ENCODE measurements at regions not wholly inside any gene's neighbourhood (a gene's known extent, or its start where the extent isn't known, plus 50 kb on each side); places are given as distances from the start of the nearest gene placed in this dataset.

DNA sequence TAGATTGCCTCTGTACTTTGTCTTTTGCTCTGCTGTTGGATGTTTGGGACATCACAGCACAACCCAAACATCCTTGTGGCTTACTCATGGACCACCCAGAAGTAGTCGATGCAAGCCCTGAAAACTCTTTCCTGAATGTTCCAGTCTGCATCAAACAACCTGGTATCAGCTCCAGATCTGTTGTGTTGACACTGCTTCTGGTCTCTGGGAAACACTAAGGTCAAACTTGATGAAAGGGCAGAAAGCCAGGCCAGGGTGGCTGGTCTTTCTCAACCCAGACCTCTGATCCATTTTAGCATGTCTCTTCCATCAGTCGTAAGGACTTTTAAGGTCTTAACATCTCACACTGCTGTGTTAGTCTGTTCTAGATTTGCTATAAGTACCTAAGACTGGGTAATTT is 265.7 kb downstream of the ZNF536 start:
- no peaks in the 10 kb centered on the region for H3K4me1 ChIP-seq (ENCODE audit: control insufficient read depth, insufficient read depth, low read length)
- CTCF ChIA-PET = no interaction called here
- no peak overlapping the region for H3K4me3 ChIP-seq (ENCODE audit: low read depth in 2 of 2, low read length in 2 of 2)
- intact Hi-C loops (cut with micrococcal nuclease; ENCODE audit: unreplicated experiment) = no loop called here
- no peak for TF ChIP-seq TCF7L2 (IDR thresholded peaks at IDR 0.05; ENCODE audit: low read depth, low read length)
- TF ChIP-seq, protein P1, sequence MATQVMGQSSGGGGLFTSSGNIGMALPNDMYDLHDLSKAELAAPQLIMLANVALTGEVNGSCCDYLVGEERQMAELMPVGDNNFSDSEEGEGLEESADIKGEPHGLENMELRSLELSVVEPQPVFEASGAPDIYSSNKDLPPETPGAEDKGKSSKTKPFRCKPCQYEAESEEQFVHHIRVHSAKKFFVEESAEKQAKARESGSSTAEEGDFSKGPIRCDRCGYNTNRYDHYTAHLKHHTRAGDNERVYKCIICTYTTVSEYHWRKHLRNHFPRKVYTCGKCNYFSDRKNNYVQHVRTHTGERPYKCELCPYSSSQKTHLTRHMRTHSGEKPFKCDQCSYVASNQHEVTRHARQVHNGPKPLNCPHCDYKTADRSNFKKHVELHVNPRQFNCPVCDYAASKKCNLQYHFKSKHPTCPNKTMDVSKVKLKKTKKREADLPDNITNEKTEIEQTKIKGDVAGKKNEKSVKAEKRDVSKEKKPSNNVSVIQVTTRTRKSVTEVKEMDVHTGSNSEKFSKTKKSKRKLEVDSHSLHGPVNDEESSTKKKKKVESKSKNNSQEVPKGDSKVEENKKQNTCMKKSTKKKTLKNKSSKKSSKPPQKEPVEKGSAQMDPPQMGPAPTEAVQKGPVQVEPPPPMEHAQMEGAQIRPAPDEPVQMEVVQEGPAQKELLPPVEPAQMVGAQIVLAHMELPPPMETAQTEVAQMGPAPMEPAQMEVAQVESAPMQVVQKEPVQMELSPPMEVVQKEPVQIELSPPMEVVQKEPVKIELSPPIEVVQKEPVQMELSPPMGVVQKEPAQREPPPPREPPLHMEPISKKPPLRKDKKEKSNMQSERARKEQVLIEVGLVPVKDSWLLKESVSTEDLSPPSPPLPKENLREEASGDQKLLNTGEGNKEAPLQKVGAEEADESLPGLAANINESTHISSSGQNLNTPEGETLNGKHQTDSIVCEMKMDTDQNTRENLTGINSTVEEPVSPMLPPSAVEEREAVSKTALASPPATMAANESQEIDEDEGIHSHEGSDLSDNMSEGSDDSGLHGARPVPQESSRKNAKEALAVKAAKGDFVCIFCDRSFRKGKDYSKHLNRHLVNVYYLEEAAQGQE (IDR thresholded peaks at IDR 0.05; ENCODE audit: insufficient read depth in 1 of 2, low read depth in 2 of 2, low read length in 1 of 2) = no peak
- TF ChIP-seq SIN3A (IDR thresholded peaks at IDR 0.05; ENCODE audit: borderline replicate concordance, insufficient read depth, low read depth, low read length) = no peak
- TF ChIP-seq, protein P2, sequence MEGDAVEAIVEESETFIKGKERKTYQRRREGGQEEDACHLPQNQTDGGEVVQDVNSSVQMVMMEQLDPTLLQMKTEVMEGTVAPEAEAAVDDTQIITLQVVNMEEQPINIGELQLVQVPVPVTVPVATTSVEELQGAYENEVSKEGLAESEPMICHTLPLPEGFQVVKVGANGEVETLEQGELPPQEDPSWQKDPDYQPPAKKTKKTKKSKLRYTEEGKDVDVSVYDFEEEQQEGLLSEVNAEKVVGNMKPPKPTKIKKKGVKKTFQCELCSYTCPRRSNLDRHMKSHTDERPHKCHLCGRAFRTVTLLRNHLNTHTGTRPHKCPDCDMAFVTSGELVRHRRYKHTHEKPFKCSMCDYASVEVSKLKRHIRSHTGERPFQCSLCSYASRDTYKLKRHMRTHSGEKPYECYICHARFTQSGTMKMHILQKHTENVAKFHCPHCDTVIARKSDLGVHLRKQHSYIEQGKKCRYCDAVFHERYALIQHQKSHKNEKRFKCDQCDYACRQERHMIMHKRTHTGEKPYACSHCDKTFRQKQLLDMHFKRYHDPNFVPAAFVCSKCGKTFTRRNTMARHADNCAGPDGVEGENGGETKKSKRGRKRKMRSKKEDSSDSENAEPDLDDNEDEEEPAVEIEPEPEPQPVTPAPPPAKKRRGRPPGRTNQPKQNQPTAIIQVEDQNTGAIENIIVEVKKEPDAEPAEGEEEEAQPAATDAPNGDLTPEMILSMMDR (IDR thresholded peaks at IDR 0.05) = no peak
- TF ChIP-seq POLR2AphosphoS5 (IDR thresholded peaks at IDR 0.05; ENCODE audit: low read depth, low read length) = no peak
- peaks cover 2% of the 10 kb centered on the region; the same call in 1 of the 2 replicates for H3K27me3 ChIP-seq (ENCODE audit: control insufficient read depth, insufficient read depth, low read length)
- in situ Hi-C loops (cut with HindIII; ENCODE audit: low pct_unique_long_range_greater_than_20kb, low sequenced_read_pairs) = no loop called here
- POLR2A ChIA-PET = no interaction called here
- H3K36me3 ChIP-seq (ENCODE audit: control insufficient read depth, insufficient read depth, low read length) = no peaks in the 10 kb centered on the region
- DNase-seq (ENCODE audit: low read depth, low spot score) (no peak), ATAC-seq (no peak)
- H3K27ac ChIP-seq (ENCODE audit: low read length) = no peak overlapping the region
- BruUV-seq (replicated peaks) = no TSS peak
- peaks cover 6% of the 10 kb centered on the region; the same call in 1 of the 2 replicates for H3K9me3 ChIP-seq (ENCODE audit: control insufficient read depth, insufficient read depth, low read depth, low read length)

GRCh38 chr19:30634996-30635975 is 263.1 kb downstream of the ZNF536 start:
- CTCF ChIA-PET = no interaction called here
- TF ChIP-seq, protein P1 (IDR thresholded peaks at IDR 0.05; ENCODE audit: insufficient read depth in 1 of 2, low read depth in 2 of 2, low read length in 1 of 2) = no peak
- no peak for TF ChIP-seq TCF7L2 (IDR thresholded peaks at IDR 0.05; ENCODE audit: low read depth, low read length)
- no peak for TF ChIP-seq SIN3A (IDR thresholded peaks at IDR 0.05; ENCODE audit: borderline replicate concordance, insufficient read depth, low read depth, low read length)
- TF ChIP-seq, protein P2 (IDR thresholded peaks at IDR 0.05) = no peak
- TF ChIP-seq POLR2AphosphoS5 (IDR thresholded peaks at IDR 0.05; ENCODE audit: low read depth, low read length) = no peak
- H3K4me3 ChIP-seq (ENCODE audit: low read depth in 2 of 2, low read length in 2 of 2) = no peak overlapping the region
- ATAC-seq = no peak
- POLR2A ChIA-PET = no interaction called here
- H3K27me3 ChIP-seq (ENCODE audit: control insufficient read depth, insufficient read depth, low read length) = peaks cover 2% of the 10 kb centered on the region; the same call in 1 of the 2 replicates
- no peak for DNase-seq (ENCODE audit: low read depth, low spot score)
- intact Hi-C loops (cut with micrococcal nuclease; ENCODE audit: unreplicated experiment) (no loop called here), in situ Hi-C loops (cut with HindIII; ENCODE audit: low pct_unique_long_range_greater_than_20kb, low sequenced_read_pairs) (no loop called here)
- H3K9me3 ChIP-seq (ENCODE audit: control insufficient read depth, insufficient read depth, low read depth, low read length) = peaks cover 6% of the 10 kb centered on the region; the same call in 1 of the 2 replicates
- H3K4me1 ChIP-seq (ENCODE audit: control insufficient read depth, insufficient read depth, low read length) = no peaks in the 10 kb centered on the region
- BruUV-seq (replicated peaks) = no TSS peak
- no peak overlapping the region for H3K27ac ChIP-seq (ENCODE audit: low read length)
- no peaks in the 10 kb centered on the region for H3K36me3 ChIP-seq (ENCODE audit: control insufficient read depth, insufficient read depth, low read length)

Measured in Panc1 (cell line).